H1 (cell line): ENCODE measurements at regions not wholly inside any gene's neighbourhood (a gene's known extent, or its start where the extent isn't known, plus 50 kb on each side); places are given as distances from the start of the nearest gene placed in this dataset.

Source experiments
- CTCF ChIA-PET: fragments of 300-600 bp; sonication (Branson Sonifier 250); formaldehyde crosslinking; loops from one replicate; lab custom pipeline; 2021; ENCODE audit not compliant: partially characterized antibody; lab: Charles Lee
- POLR2A ChIA-PET: fragments of 300-600 bp; sonication (Branson Sonifier 250); formaldehyde crosslinking; loops from one replicate; lab custom pipeline; 2021; ENCODE audit warnings: inconsistent platforms; ENCODE audit not compliant: partially characterized antibody; lab: Charles Lee
- DNase-seq, 2 experiments: peaks; one replicate each; pipeline versions ENCODE4 v3.0.0 to v3.0.0-alpha.2; 2010 to 2022; ENCODE audit warnings: low spot score in 2 of 2, low read depth in 1 of 2, mixed read lengths in 1 of 2
- FAIRE-seq: peaks from 2 replicates; lab custom pipeline; 2011; peaks lifted over from hg19 to GRCh38; lab: Jason Lieb, UNC
- H2AFZ ChIP-seq: 2 replicates; pipeline ENCODE4 v1.8.1; 2012; ENCODE audit warnings: low read length, inconsistent platforms
- H2AK5ac ChIP-seq: 2 replicates; pipeline ENCODE4 v1.6.1; 2013; ENCODE audit warnings: low read depth, low read length
- H2BK120ac ChIP-seq: replicated peaks from 2 replicates; pipeline ENCODE3; 2013; ENCODE audit warnings: low read depth, low read length, inconsistent platforms
- H2BK12ac ChIP-seq: 2 replicates; pipeline ENCODE4 v1.6.1; 2013; ENCODE audit warnings: low read depth, low read length
- H2BK15ac ChIP-seq: 2 replicates; pipeline ENCODE4 v1.6.1; 2013; ENCODE audit warnings: low read length
- H2BK20ac ChIP-seq: 2 replicates; pipeline ENCODE4 v1.6.1; 2013; ENCODE audit warnings: low read length
- H2BK5ac ChIP-seq: 2 replicates; pipeline ENCODE4 v1.6.1; 2013; ENCODE audit warnings: low read depth, low read length
- H3K14ac ChIP-seq: 2 replicates; pipeline ENCODE4 v1.6.1; 2013; ENCODE audit warnings: inconsistent platforms; ENCODE audit not compliant: insufficient read length
- H3K18ac ChIP-seq: 2 replicates; pipeline ENCODE4 v1.6.1; 2013; ENCODE audit warnings: low read length; ENCODE audit errors: extremely low read depth
- H3K23ac ChIP-seq: 2 replicates; pipeline ENCODE4 v1.6.1; 2013; ENCODE audit warnings: inconsistent platforms; ENCODE audit not compliant: insufficient read length
- H3K23me2 ChIP-seq: 2 replicates; pipeline ENCODE4 v1.6.1; 2013; ENCODE audit warnings: low read depth, low read length
- H3K27ac ChIP-seq: 2 replicates; pipeline ENCODE4 v1.6.1; 2011; ENCODE audit warnings: low read depth, low read length, inconsistent platforms
- H3K27me3 ChIP-seq, 4 experiments: replicated peaks in 1 of 4; 1 replicate in 1 of 4; 2 replicates in 3 of 4; pipeline versions ENCODE4 v1.6.1 to v1.8.1; 2011 to 2013; ENCODE audit warnings: low read length in 3 of 4, mild to moderate bottlenecking in 3 of 4, inconsistent platforms in 2 of 4, mixed read lengths in 2 of 4, moderate library complexity in 1 of 4; ENCODE audit not compliant: control insufficient read depth in 3 of 4, insufficient read depth in 3 of 4; ENCODE audit errors: extremely low read depth in 1 of 4
- H3K36me3 ChIP-seq, 4 experiments: 2 replicates each; pipeline versions ENCODE4 v1.6.1 to v1.8.1; 2011 to 2013; ENCODE audit warnings: mild to moderate bottlenecking in 4 of 4, low read length in 3 of 4, moderate library complexity in 2 of 4, control low read depth in 1 of 4, inconsistent platforms in 1 of 4; ENCODE audit not compliant: insufficient read depth in 4 of 4, control insufficient read depth in 2 of 4
- H3K4ac ChIP-seq: replicated peaks from 2 replicates; pipeline ENCODE3; 2013; ENCODE audit warnings: low read length, low read depth, mixed read lengths, inconsistent platforms; ENCODE audit not compliant: insufficient read length
- H3K4me1 ChIP-seq, 4 experiments: replicated peaks in 1 of 4; 1 replicate in 1 of 4; 2 replicates in 3 of 4; pipeline versions ENCODE4 v1.6.1 to v1.8.1; 2011 to 2013; ENCODE audit warnings: low read length in 3 of 4, inconsistent platforms in 2 of 4, mixed read lengths in 1 of 4; ENCODE audit not compliant: insufficient read depth in 4 of 4, control insufficient read depth in 3 of 4
- H3K4me2 ChIP-seq, 2 experiments: 2 replicates each; pipeline versions ENCODE4 v1.6.1 to v1.8.1; 2011 to 2013; ENCODE audit warnings: low read depth in 2 of 2, low read length in 2 of 2, control low read depth in 1 of 2, inconsistent platforms in 1 of 2, mild to moderate bottlenecking in 1 of 2; ENCODE audit not compliant: insufficient read depth in 1 of 2
- H3K4me3 ChIP-seq, 4 experiments: fragments of 200-600, 300-600 bp in 1 of 4; sonication (generic), shearing (Covaris generic), sonication (Bioruptor Twin) in 1 of 4; 2 replicates each; pipeline versions ENCODE4 v1.5.1 to v1.8.1; 2011 to 2016; ENCODE audit warnings: low read length in 4 of 4, low read depth in 3 of 4, control low read depth in 2 of 4, inconsistent platforms in 2 of 4, mild to moderate bottlenecking in 2 of 4, mixed read lengths in 1 of 4, moderate library complexity in 1 of 4; ENCODE audit not compliant: insufficient read depth in 2 of 4; ENCODE audit errors: extremely low read depth in 1 of 4
- H3K56ac ChIP-seq: replicated peaks from 2 replicates; pipeline ENCODE3; 2013; ENCODE audit warnings: low read depth, mild to moderate bottlenecking, mixed read lengths, low read length, inconsistent platforms; ENCODE audit not compliant: insufficient read length
- H3K79me1 ChIP-seq: 2 replicates; pipeline ENCODE4 v1.6.1; 2013; ENCODE audit warnings: low read depth, low read length, control low read depth
- H3K79me2 ChIP-seq, 2 experiments: 2 replicates each; pipeline versions ENCODE4 v1.6.1 to v1.8.1; 2012 to 2013; ENCODE audit warnings: low read length in 2 of 2, mild to moderate bottlenecking in 2 of 2, inconsistent platforms in 1 of 2; ENCODE audit not compliant: insufficient read depth in 2 of 2, control insufficient read depth in 1 of 2
- H3K9ac ChIP-seq, 4 experiments: replicated peaks in 1 of 4; 1 replicate in 1 of 4; 2 replicates in 3 of 4; pipeline versions ENCODE4 v1.6.1 to v1.8.1; 2011 to 2013; ENCODE audit warnings: low read depth in 3 of 4, low read length in 3 of 4, control low read depth in 2 of 4, mild to moderate bottlenecking in 2 of 4, moderate library complexity in 2 of 4, inconsistent platforms in 1 of 4; ENCODE audit errors: extremely low read depth in 1 of 4
- H3K9me3 ChIP-seq, 2 experiments: 2 replicates each; pipeline versions ENCODE4 v1.6.1 to v1.8.1; 2012 to 2013; ENCODE audit warnings: mild to moderate bottlenecking in 2 of 2, moderate library complexity in 2 of 2, control low read depth in 1 of 2, inconsistent platforms in 1 of 2, low read depth in 1 of 2, low read length in 1 of 2, mixed read lengths in 1 of 2; ENCODE audit not compliant: insufficient read depth in 2 of 2
- H4K20me1 ChIP-seq, 2 experiments: replicated peaks in 1 of 2; 2 replicates each; pipeline versions ENCODE3 to v1.8.1; 2011 to 2013; ENCODE audit warnings: inconsistent platforms in 2 of 2, low read length in 2 of 2, mild to moderate bottlenecking in 1 of 2; ENCODE audit not compliant: insufficient read depth in 2 of 2, control insufficient read depth in 1 of 2
- H4K5ac ChIP-seq: 2 replicates; pipeline ENCODE4 v1.6.1; 2013; ENCODE audit warnings: low read length, low read depth, mixed read lengths, inconsistent platforms; ENCODE audit not compliant: insufficient read length
- H4K8ac ChIP-seq: 2 replicates; pipeline ENCODE4 v1.8.0; 2013; ENCODE audit warnings: mild to moderate bottlenecking, moderate library complexity, low read length, inconsistent platforms; ENCODE audit not compliant: insufficient read depth; ENCODE audit errors: extremely low read depth
- H4K91ac ChIP-seq: replicated peaks from 2 replicates; pipeline ENCODE3; 2013; ENCODE audit warnings: low read length, mixed read lengths, inconsistent platforms; ENCODE audit not compliant: insufficient read length
- GTF2F1 ChIP-seq: IDR thresholded peaks from 2 replicates; pipeline ENCODE4 v1.6.1; 2012; ENCODE audit warnings: low read depth, low read length, improper control_type of control experiment, borderline replicate concordance
- HDAC2 ChIP-seq, 2 experiments: fragments of 300-600 bp in 1 of 2; sonication (generic) in 1 of 2; IDR thresholded peaks; 2 replicates each; pipeline ENCODE4 v1.6.1; 2011 to 2012; ENCODE audit warnings: low read depth in 2 of 2, low read length in 2 of 2, mild to moderate bottlenecking in 2 of 2, moderate library complexity in 2 of 2, borderline replicate concordance in 1 of 2, inconsistent platforms in 1 of 2
- KDM4A ChIP-seq: IDR thresholded peaks from one replicate; pipeline ENCODE4 v1.7.1; 2012; ENCODE audit warnings: low read depth, mild to moderate bottlenecking, moderate library complexity, low read length, inconsistent platforms; ENCODE audit not compliant: severe bottlenecking
- WGBS, 2 experiments: shearing (Covaris generic) in 1 of 2; methylation state at CpG; one replicate each; pipeline versions ENCODE4 v1.1.6 to v1.1.7; 2013 to 2015; ENCODE audit warnings: low lambda C conversion rate in 2 of 2, mixed read lengths in 2 of 2, inconsistent platforms in 1 of 2, low coverage in 1 of 2, missing lambda C conversion rate in 1 of 2; ENCODE audit not compliant: insufficient replicate concordance in 2 of 2, insufficient coverage in 1 of 2, insufficient read length in 1 of 2; ENCODE audit errors: extremely low coverage in 1 of 2, missing lambda C conversion rate in 1 of 2; 5-methylcytosine and 5-hydroxymethylcytosine counted together

DNA sequence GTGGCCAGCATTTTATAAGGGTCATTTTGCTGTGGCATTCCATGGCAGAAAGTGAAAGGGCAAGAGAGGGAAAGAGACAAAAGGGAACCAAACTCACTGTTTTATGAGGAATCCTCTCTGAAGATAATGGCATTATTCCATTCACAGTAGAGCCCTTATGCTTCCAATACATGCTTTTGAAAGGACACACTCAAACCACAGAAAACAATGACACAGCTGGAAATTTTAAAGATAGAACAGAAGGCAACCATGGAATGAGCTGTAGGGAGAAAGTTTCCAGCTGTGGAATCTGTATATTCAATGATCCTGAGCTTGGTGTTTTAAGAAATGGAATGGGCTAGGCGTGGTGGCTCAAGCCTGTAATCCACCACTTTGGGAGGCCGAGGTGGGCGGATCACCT lies 677.4 kb downstream of the SLITRK1 start:
- no peak overlapping the region for H3K9ac ChIP-seq
- no peak overlapping the region for H2AFZ ChIP-seq
- ChIA-PET POLR2A (no interaction called here), CTCF (no interaction called here)
- H2BK5ac ChIP-seq, result no peak overlapping the region
- no peak overlapping the region for H4K8ac ChIP-seq
- H3K4me3 ChIP-seq, result no peak overlapping the region
- H3K14ac ChIP-seq, result no peak overlapping the region
- no peaks in the 10 kb centered on the region for H3K79me1 ChIP-seq
- no peaks in the 10 kb centered on the region for H3K9me3 ChIP-seq
- TF ChIP-seq GTF2F1, result no peak
- no peak for TF ChIP-seq HDAC2 (IDR thresholded peaks at IDR 0.05; ENCODE audit: borderline replicate concordance in 1 of 2, low read depth in 2 of 2, low read length in 2 of 2)
- no peak for TF ChIP-seq KDM4A
- no peak overlapping the region for H3K23ac ChIP-seq
- H2AK5ac ChIP-seq, result no peak overlapping the region
- no peak overlapping the region for H2BK20ac ChIP-seq
- H3K23me2 ChIP-seq, result no peaks in the 10 kb centered on the region
- H2BK120ac ChIP-seq, result no peak overlapping the region
- H3K36me3 ChIP-seq, result no peaks in the 10 kb centered on the region; a peak in 2 of 8 replicates
- no peaks in the 10 kb centered on the region for H4K20me1 ChIP-seq
- DNase-seq, result no peak
- no peak overlapping the region for H4K91ac ChIP-seq
- no peak overlapping the region for H3K18ac ChIP-seq
- no peak overlapping the region for H2BK12ac ChIP-seq
- no peaks in the 10 kb centered on the region for H3K27me3 ChIP-seq
- H2BK15ac ChIP-seq, result no peak overlapping the region
- WGBS, 2 experiments, result 89% methylated on average over 3 of the region's 3 CpGs; no CpG with 5 or more reads in 1 of the 2 experiments
- H3K56ac ChIP-seq, result no peak overlapping the region
- no peak overlapping the region for H3K27ac ChIP-seq
- no peak overlapping the region for H3K4ac ChIP-seq
- H3K79me2 ChIP-seq, result no peaks in the 10 kb centered on the region
- no peak overlapping the region for H4K5ac ChIP-seq
- no peak overlapping the region for H3K4me2 ChIP-seq
- FAIRE-seq, result no peak
- peaks cover 0 to 4% (median 0%) of the 10 kb centered on the region in 4 experiments; a peak in 2 of 7 replicates for H3K4me1 ChIP-seq
